HCT116 (cell line): ENCODE measurements at regions not wholly inside any gene's neighbourhood (a gene's known extent, or its start where the extent isn't known, plus 50 kb on each side); places are given as distances from the start of the nearest gene placed in this dataset.

Experiments used
- CEBPB ChIP-seq: IDR thresholded peaks from 2 replicates; pipeline ENCODE4 v1.6.1; 2012; ENCODE audit warnings: low read depth
- EGR1 ChIP-seq: IDR thresholded peaks from 2 replicates; pipeline ENCODE4 v1.6.1; 2012; ENCODE audit warnings: low read depth
- EZH2 ChIP-seq: fragments of 200-600 bp; sonication (generic); IDR thresholded peaks from 2 replicates; pipeline ENCODE4 v1.6.1; 2017; ENCODE audit warnings: antibody characterized with exemption, mixed run types
- EZH2phosphoT487 ChIP-seq: fragments of 200-600 bp; IDR thresholded peaks from 2 replicates; pipeline ENCODE4 v1.6.1; 2018; ENCODE audit warnings: antibody characterized with exemption, borderline replicate concordance
- POLR2A ChIP-seq: IDR thresholded peaks from 2 replicates; pipeline ENCODE4 v1.7.0; 2011; ENCODE audit warnings: borderline replicate concordance; ENCODE audit not compliant: insufficient read depth, insufficient read length; ENCODE audit errors: extremely low read depth
- POLR2AphosphoS5 ChIP-seq: IDR thresholded peaks from 2 replicates; pipeline ENCODE4 v1.6.1; 2011; ENCODE audit warnings: mild to moderate bottlenecking, low read depth, low read length, moderate library complexity
- RAD21 ChIP-seq: IDR thresholded peaks from 2 replicates; pipeline ENCODE4 v1.6.1; 2012; ENCODE audit warnings: low read depth, mild to moderate bottlenecking
- SIN3A ChIP-seq: IDR thresholded peaks from 2 replicates; pipeline ENCODE4 v1.6.1; 2012; ENCODE audit warnings: low read depth
- SP1 ChIP-seq: IDR thresholded peaks from 2 replicates; pipeline ENCODE4 v1.6.1; 2012; ENCODE audit warnings: low read depth
- ZNF274 ChIP-seq: fragments of 200-500 bp; sonication (Bioruptor generic); IDR thresholded peaks from 2 replicates; pipeline ENCODE4 v1.6.1; 2014; ENCODE audit warnings: mild to moderate bottlenecking, low read depth, low read length, inconsistent platforms
- TF ChIP-seq, protein P1 (sequence below), 3 experiments: fragments of 200-600 bp in 1 of 3; sonication (generic) in 1 of 3; IDR thresholded peaks in 2 of 3; conservative IDR thresholded peaks in 1 of 3; 2 replicates each; pipeline ENCODE4 v1.5.1; 2012 to 2017; ENCODE audit warnings: low read depth in 2 of 3, low read length in 2 of 3, antibody characterized with exemption in 1 of 3, borderline replicate concordance in 1 of 3, control low read depth in 1 of 3, mild to moderate bottlenecking in 1 of 3, mixed read lengths in 1 of 3, mixed run types in 1 of 3, moderate library complexity in 1 of 3; ENCODE audit not compliant: insufficient read depth in 1 of 3
- TF ChIP-seq, protein P2 (sequence below): IDR thresholded peaks from 2 replicates; pipeline ENCODE4 v1.6.1; 2012
- TF ChIP-seq, protein P3 (sequence below): IDR thresholded peaks from 2 replicates; pipeline ENCODE4 v1.6.1; 2012

DNA sequence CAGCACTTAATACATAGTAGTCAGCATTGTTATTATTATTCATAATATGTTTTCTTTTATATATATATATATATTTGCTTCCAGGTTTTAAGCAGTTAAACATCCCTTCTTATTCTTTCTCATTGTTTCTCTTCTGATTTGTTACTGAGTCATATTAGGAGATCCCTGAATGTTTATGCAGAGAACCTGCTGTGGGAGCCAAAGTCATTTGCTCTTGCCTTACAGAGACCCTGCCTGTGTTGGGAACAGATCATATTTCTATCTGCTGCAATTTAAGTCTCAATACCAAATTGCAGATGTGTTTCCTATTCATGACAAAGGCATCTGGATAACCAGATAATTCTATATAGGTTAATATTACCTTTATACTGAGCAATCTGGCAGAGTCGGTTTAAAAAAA lies 323.0 kb upstream of the UMPS start:
- TF ChIP-seq RAD21, result no peak
- TF ChIP-seq CEBPB, result no peak
- TF ChIP-seq, protein P1, sequence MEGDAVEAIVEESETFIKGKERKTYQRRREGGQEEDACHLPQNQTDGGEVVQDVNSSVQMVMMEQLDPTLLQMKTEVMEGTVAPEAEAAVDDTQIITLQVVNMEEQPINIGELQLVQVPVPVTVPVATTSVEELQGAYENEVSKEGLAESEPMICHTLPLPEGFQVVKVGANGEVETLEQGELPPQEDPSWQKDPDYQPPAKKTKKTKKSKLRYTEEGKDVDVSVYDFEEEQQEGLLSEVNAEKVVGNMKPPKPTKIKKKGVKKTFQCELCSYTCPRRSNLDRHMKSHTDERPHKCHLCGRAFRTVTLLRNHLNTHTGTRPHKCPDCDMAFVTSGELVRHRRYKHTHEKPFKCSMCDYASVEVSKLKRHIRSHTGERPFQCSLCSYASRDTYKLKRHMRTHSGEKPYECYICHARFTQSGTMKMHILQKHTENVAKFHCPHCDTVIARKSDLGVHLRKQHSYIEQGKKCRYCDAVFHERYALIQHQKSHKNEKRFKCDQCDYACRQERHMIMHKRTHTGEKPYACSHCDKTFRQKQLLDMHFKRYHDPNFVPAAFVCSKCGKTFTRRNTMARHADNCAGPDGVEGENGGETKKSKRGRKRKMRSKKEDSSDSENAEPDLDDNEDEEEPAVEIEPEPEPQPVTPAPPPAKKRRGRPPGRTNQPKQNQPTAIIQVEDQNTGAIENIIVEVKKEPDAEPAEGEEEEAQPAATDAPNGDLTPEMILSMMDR (IDR thresholded peaks at IDR 0.05 in 2 of 3, conservative IDR thresholded peaks at IDR 0.05 in 1 of 3; ENCODE audit: borderline replicate concordance in 1 of 3, insufficient read depth in 1 of 3, low read depth in 2 of 3, low read length in 2 of 3), result no peak
- no peak for TF ChIP-seq POLR2A
- TF ChIP-seq SP1, result no peak
- no peak for TF ChIP-seq ZNF274
- TF ChIP-seq, protein P2, sequence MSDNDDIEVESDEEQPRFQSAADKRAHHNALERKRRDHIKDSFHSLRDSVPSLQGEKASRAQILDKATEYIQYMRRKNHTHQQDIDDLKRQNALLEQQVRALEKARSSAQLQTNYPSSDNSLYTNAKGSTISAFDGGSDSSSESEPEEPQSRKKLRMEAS, result no peak
- TF ChIP-seq EZH2, result no peak
- no peak for TF ChIP-seq EZH2phosphoT487
- no peak for TF ChIP-seq POLR2AphosphoS5
- TF ChIP-seq EGR1, result no peak
- TF ChIP-seq, protein P3, sequence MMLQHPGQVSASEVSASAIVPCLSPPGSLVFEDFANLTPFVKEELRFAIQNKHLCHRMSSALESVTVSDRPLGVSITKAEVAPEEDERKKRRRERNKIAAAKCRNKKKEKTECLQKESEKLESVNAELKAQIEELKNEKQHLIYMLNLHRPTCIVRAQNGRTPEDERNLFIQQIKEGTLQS, result no peak
- TF ChIP-seq SIN3A, result no peak
